Loucy (cell line): ENCODE measurements at regions not wholly inside any gene's neighbourhood (a gene's known extent, or its start where the extent isn't known, plus 50 kb on each side); places are given as distances from the start of the nearest gene placed in this dataset.

Source experiments
- CTCF ChIP-seq: fragments of 200-600 bp; sonication (generic); conservative IDR thresholded peaks from 2 replicates; pipeline ENCODE4 v1.5.1; 2014; ENCODE audit warnings: mild to moderate bottlenecking, antibody characterized with exemption, low read length
- EZH2phosphoT487 ChIP-seq: fragments of 200-600 bp; IDR thresholded peaks from 2 replicates; pipeline ENCODE4 v1.6.1; 2018; ENCODE audit warnings: antibody characterized with exemption, mild to moderate bottlenecking, moderate library complexity, borderline replicate concordance

- TF ChIP-seq CTCF (no peak), EZH2phosphoT487 (no peak)
Measured at GRCh38 chr16:50889746-50890145, 147.9 kb downstream of the CYLD start.
